Mesendoderm (in vitro differentiated cells): ENCODE measurements at regions not wholly inside any gene's neighbourhood (a gene's known extent, or its start where the extent isn't known, plus 50 kb on each side); places are given as distances from the start of the nearest gene placed in this dataset.

Experiments used
- DNase-seq: peaks from one replicate; pipeline ENCODE4 v3.0.0; 2013
- H2AK5ac ChIP-seq: 2 replicates; pipeline ENCODE4 v1.6.1; 2013; ENCODE audit warnings: low read length, inconsistent platforms
- H2BK120ac ChIP-seq: 2 replicates; pipeline ENCODE4 v1.6.1; 2013; ENCODE audit warnings: low read depth, mild to moderate bottlenecking, low read length, moderate library complexity, mixed read lengths
- H2BK15ac ChIP-seq: replicated peaks from 2 replicates; pipeline ENCODE4 v1.6.1; 2013; ENCODE audit warnings: low read depth, mild to moderate bottlenecking, moderate library complexity
- H2BK5ac ChIP-seq: 2 replicates; pipeline ENCODE4 v1.6.1; 2013; ENCODE audit warnings: low read length, inconsistent platforms
- H3K18ac ChIP-seq: 2 replicates; pipeline ENCODE4 v1.6.1; 2013; ENCODE audit warnings: mild to moderate bottlenecking, low read length, mixed read lengths
- H3K23ac ChIP-seq: one replicate; pipeline ENCODE4 v1.6.1; 2013; ENCODE audit warnings: low read length
- H3K27ac ChIP-seq: 2 replicates; pipeline ENCODE4 v1.5.1; 2013; ENCODE audit warnings: low read depth, mild to moderate bottlenecking, inconsistent platforms, low read length, moderate library complexity
- H3K27me3 ChIP-seq: 2 replicates; pipeline ENCODE4 v1.6.1; 2013; ENCODE audit warnings: low read length, control low read depth, mild to moderate bottlenecking, inconsistent platforms; ENCODE audit not compliant: insufficient read depth, poor library complexity
- H3K36me3 ChIP-seq: 2 replicates; pipeline ENCODE4 v1.6.1; 2013; ENCODE audit warnings: low read length, inconsistent platforms; ENCODE audit not compliant: control insufficient read depth, insufficient read depth
- H3K4ac ChIP-seq: one replicate; pipeline ENCODE4 v1.6.1; 2013; ENCODE audit warnings: low read depth, mild to moderate bottlenecking, low read length, moderate library complexity
- H3K4me1 ChIP-seq: 2 replicates; pipeline ENCODE4 v1.6.1; 2013; ENCODE audit warnings: low read depth, low read length, inconsistent platforms; ENCODE audit not compliant: control insufficient read depth
- H3K4me2 ChIP-seq: 2 replicates; pipeline ENCODE4 v1.6.1; 2013; ENCODE audit warnings: low read length
- H3K4me3 ChIP-seq: 2 replicates; pipeline ENCODE4 v1.5.1; 2013; ENCODE audit warnings: mild to moderate bottlenecking, low read length
- H3K56ac ChIP-seq: one replicate; pipeline ENCODE4 v1.6.1; 2013; ENCODE audit warnings: low read length
- H3K79me1 ChIP-seq: 2 replicates; pipeline ENCODE4 v1.6.1; 2013; ENCODE audit warnings: low read length, inconsistent platforms
- H3K79me2 ChIP-seq: 2 replicates; pipeline ENCODE4 v1.6.1; 2013; ENCODE audit warnings: mild to moderate bottlenecking, low read length; ENCODE audit not compliant: control insufficient read depth, insufficient read depth
- H3K9ac ChIP-seq: 2 replicates; pipeline ENCODE4 v1.6.1; 2013; ENCODE audit warnings: low read length, inconsistent platforms
- H4K5ac ChIP-seq: one replicate; pipeline ENCODE4 v1.6.1; 2013; ENCODE audit warnings: low read length
- H4K8ac ChIP-seq: one replicate; pipeline ENCODE4 v1.6.1; 2013; ENCODE audit warnings: low read depth, mild to moderate bottlenecking, control low read depth, low read length, moderate library complexity
- WGBS: extraction: QIAGEN DNeasy Blood & Tissue Kit; methylation state at CpG from one replicate; pipeline ENCODE4 v1.1.7; 2013; ENCODE audit warnings: low lambda C conversion rate, missing lambda C conversion rate; ENCODE audit not compliant: insufficient coverage; ENCODE audit errors: extremely low coverage; 5-methylcytosine and 5-hydroxymethylcytosine counted together

GRCh38 chr7:35523292-35523691 is 171.6 kb downstream of the HERPUD2 start:
- H2BK120ac ChIP-seq = no peak overlapping the region
- H3K4me2 ChIP-seq = no peak overlapping the region
- WGBS = no CpG with 5 or more reads among the region's 7 CpGs
- H3K18ac ChIP-seq = no peak overlapping the region
- no peaks in the 10 kb centered on the region for H3K79me1 ChIP-seq
- no peak overlapping the region for H3K56ac ChIP-seq
- H3K27ac ChIP-seq = no peak overlapping the region
- no peaks in the 10 kb centered on the region for H3K4me1 ChIP-seq
- no peak for DNase-seq
- no peak overlapping the region for H4K5ac ChIP-seq
- H3K9ac ChIP-seq = no peak overlapping the region
- H3K4me3 ChIP-seq = no peak overlapping the region
- no peak overlapping the region for H3K23ac ChIP-seq
- no peak overlapping the region for H2BK15ac ChIP-seq
- no peak overlapping the region for H2AK5ac ChIP-seq
- no peak overlapping the region for H2BK5ac ChIP-seq
- H3K4ac ChIP-seq = no peak overlapping the region
- H3K36me3 ChIP-seq = no peaks in the 10 kb centered on the region
- H4K8ac ChIP-seq = no peak overlapping the region
- H3K27me3 ChIP-seq = no peaks in the 10 kb centered on the region
- H3K79me2 ChIP-seq = no peaks in the 10 kb centered on the region

DNA sequence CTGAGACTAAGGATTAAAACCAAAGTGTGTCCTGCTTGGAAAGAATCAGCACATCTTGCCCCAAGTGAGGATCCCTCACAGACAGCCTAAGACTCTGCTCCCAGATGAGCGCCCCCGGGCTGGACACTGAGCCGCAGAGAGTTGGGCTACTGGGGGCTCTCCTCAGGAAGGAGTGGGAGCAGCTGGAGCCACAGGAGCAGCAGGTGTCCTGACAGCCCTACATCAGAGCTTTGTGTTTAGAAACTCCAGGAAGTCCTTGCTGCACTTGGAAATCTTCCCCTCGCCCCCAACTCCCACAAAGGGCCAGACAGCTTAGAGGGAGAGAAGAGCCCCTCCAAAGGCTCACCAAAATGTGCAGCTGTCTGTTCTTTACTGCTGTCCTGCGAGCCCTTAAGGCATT is 172.2 kb downstream of the HERPUD2 start:
- no peak overlapping the region for H4K5ac ChIP-seq
- H2BK15ac ChIP-seq = no peak overlapping the region
- no peak overlapping the region for H2BK120ac ChIP-seq
- H2BK5ac ChIP-seq = no peak overlapping the region
- H3K4me3 ChIP-seq = no peak overlapping the region
- H3K36me3 ChIP-seq = no peaks in the 10 kb centered on the region
- H3K18ac ChIP-seq = no peak overlapping the region
- no CpG with 5 or more reads among the region's 5 CpGs for WGBS
- H3K4ac ChIP-seq = no peak overlapping the region
- no peaks in the 10 kb centered on the region for H3K4me1 ChIP-seq
- no peak overlapping the region for H3K23ac ChIP-seq
- no peaks in the 10 kb centered on the region for H3K79me1 ChIP-seq
- no peak overlapping the region for H3K4me2 ChIP-seq
- H3K27ac ChIP-seq = no peak overlapping the region
- no peak overlapping the region for H3K56ac ChIP-seq
- no peak overlapping the region for H4K8ac ChIP-seq
- DNase-seq = no peak
- no peaks in the 10 kb centered on the region for H3K79me2 ChIP-seq
- no peak overlapping the region for H3K9ac ChIP-seq
- no peak overlapping the region for H2AK5ac ChIP-seq
- no peaks in the 10 kb centered on the region for H3K27me3 ChIP-seq

GRCh38 chr7:35521941-35522340 is 173.0 kb downstream of the HERPUD2 start:
- no peak for DNase-seq
- no peak overlapping the region for H2AK5ac ChIP-seq
- WGBS = no CpG with 5 or more reads among the region's 3 CpGs
- no peak overlapping the region for H3K4ac ChIP-seq
- H3K4me2 ChIP-seq = no peak overlapping the region
- H3K23ac ChIP-seq = no peak overlapping the region
- H3K27ac ChIP-seq = no peak overlapping the region
- no peak overlapping the region for H4K8ac ChIP-seq
- no peak overlapping the region for H3K18ac ChIP-seq
- no peak overlapping the region for H4K5ac ChIP-seq
- no peaks in the 10 kb centered on the region for H3K79me2 ChIP-seq
- no peaks in the 10 kb centered on the region for H3K36me3 ChIP-seq
- H2BK5ac ChIP-seq = no peak overlapping the region
- H2BK120ac ChIP-seq = no peak overlapping the region
- H3K79me1 ChIP-seq = no peaks in the 10 kb centered on the region
- no peaks in the 10 kb centered on the region for H3K27me3 ChIP-seq
- H3K9ac ChIP-seq = no peak overlapping the region
- H3K4me3 ChIP-seq = no peak overlapping the region
- no peak overlapping the region for H3K56ac ChIP-seq
- no peak overlapping the region for H2BK15ac ChIP-seq
- H3K4me1 ChIP-seq = no peaks in the 10 kb centered on the region

- Histone ChIP-seq H3K4me2 (no peak overlapping the region), H3K4me1 (no peaks in the 10 kb centered on the region), H3K36me3 (no peaks in the 10 kb centered on the region), H2BK5ac (no peak overlapping the region), H2BK15ac (no peak overlapping the region), H3K23ac (no peak overlapping the region), H3K79me2 (no peaks in the 10 kb centered on the region), H3K18ac (no peak overlapping the region), H3K9ac (no peak overlapping the region), H3K79me1 (no peaks in the 10 kb centered on the region), H3K27me3 (no peaks in the 10 kb centered on the region), H2AK5ac (no peak overlapping the region), H3K56ac (no peak overlapping the region), H2BK120ac (no peak overlapping the region), H3K4me3 (no peak overlapping the region), H4K5ac (no peak overlapping the region), H4K8ac (peak overlapping the region; percentile 15), H3K27ac (no peak overlapping the region), H3K4ac (no peak overlapping the region)
- DNase-seq = no peak
- WGBS = no CpG with 5 or more reads among the region's 5 CpGs
Observed at GRCh38 chr7:35520810-35521625, 173.9 kb downstream of the HERPUD2 start.

GRCh38 chr7:35519971-35520809 is 174.7 kb downstream of the HERPUD2 start:
- Histone ChIP-seq H3K18ac (no peak overlapping the region), H4K5ac (no peak overlapping the region), H2BK5ac (no peak overlapping the region), H4K8ac (peak overlapping the region; percentile 15), H2AK5ac (no peak overlapping the region), H3K4me3 (no peak overlapping the region), H3K23ac (no peak overlapping the region), H3K79me1 (no peaks in the 10 kb centered on the region), H3K79me2 (no peaks in the 10 kb centered on the region), H3K9ac (no peak overlapping the region), H3K56ac (no peak overlapping the region), H3K4ac (no peak overlapping the region), H3K27me3 (no peaks in the 10 kb centered on the region), H2BK120ac (no peak overlapping the region), H3K4me2 (no peak overlapping the region), H3K36me3 (no peaks in the 10 kb centered on the region), H3K4me1 (no peaks in the 10 kb centered on the region), H2BK15ac (no peak overlapping the region), H3K27ac (no peak overlapping the region)
- no CpG with 5 or more reads among the region's 14 CpGs for WGBS
- peak; percentile 79 for DNase-seq
